ENCODE measurements at regions not wholly inside any gene's neighbourhood (a gene's known extent, or its start where the extent isn't known, plus 50 kb on each side); places are given as distances from the start of the nearest gene placed in this dataset.

GRCh38 chr10:36440539-36440938, 684.9 kb upstream of the ANKRD30A start:
- no peak for TF ChIP-seq CTCF (IDR thresholded peaks at IDR 0.05 in 4 of 5, conservative IDR thresholded peaks at IDR 0.05 in 1 of 5)
- TF ChIP-seq POLR2A (IDR thresholded peaks at IDR 0.05), result no peak
- Histone ChIP-seq H3K36me3 (no peaks in the 10 kb centered on the region), H3K4me1 (no peaks in the 10 kb centered on the region), H3K27me3 (no peaks in the 10 kb centered on the region), H3K9me3 (no peaks in the 10 kb centered on the region), H3K4me3 (no peak overlapping the region), H3K27ac (no peak overlapping the region)
- in situ Hi-C loops (cut with MboI; ENCODE audit: low sequenced_read_pairs in 4 of 4) (no loop called here), intact Hi-C loops (cut with DNase I; ENCODE audit: low total_unique reads) (no loop called here)
- ATAC-seq (no peak), DNase-seq (no peak)

- ATAC-seq (no peak), DNase-seq (no peak)
- in situ Hi-C loops (cut with MboI; ENCODE audit: low sequenced_read_pairs in 4 of 4), result no loop called here
- H3K27ac ChIP-seq, result no peak overlapping the region
- intact Hi-C loops (cut with DNase I; ENCODE audit: low total_unique reads), result no loop called here
- H3K27me3 ChIP-seq, result no peaks in the 10 kb centered on the region
- no peaks in the 10 kb centered on the region for H3K36me3 ChIP-seq
- TF ChIP-seq CTCF (IDR thresholded peaks at IDR 0.05 in 4 of 5, conservative IDR thresholded peaks at IDR 0.05 in 1 of 5) (no peak), POLR2A (IDR thresholded peaks at IDR 0.05) (no peak)
- no peaks in the 10 kb centered on the region for H3K4me1 ChIP-seq
- no peaks in the 10 kb centered on the region for H3K9me3 ChIP-seq
- no peak overlapping the region for H3K4me3 ChIP-seq
Observed at GRCh38 chr10:36437367-36437766, 688.0 kb upstream of the ANKRD30A start.

- in situ Hi-C loops (cut with MboI; ENCODE audit: low sequenced_read_pairs in 4 of 4) (no loop called here), intact Hi-C loops (cut with DNase I; ENCODE audit: low total_unique reads) (no loop called here)
- Histone ChIP-seq H3K4me3 (no peak overlapping the region), H3K27me3 (no peaks in the 10 kb centered on the region), H3K4me1 (no peaks in the 10 kb centered on the region), H3K36me3 (no peaks in the 10 kb centered on the region), H3K9me3 (no peaks in the 10 kb centered on the region), H3K27ac (no peak overlapping the region)
- DNase-seq, result no peak
- ATAC-seq, result no peak
- TF ChIP-seq CTCF (IDR thresholded peaks at IDR 0.05 in 4 of 5, conservative IDR thresholded peaks at IDR 0.05 in 1 of 5), result no peak
- no peak for TF ChIP-seq POLR2A (IDR thresholded peaks at IDR 0.05)
Observed at GRCh38 chr10:36428507-36428906, 696.9 kb upstream of the ANKRD30A start.

GRCh38 chr10:36425131-36425797, 700.1 kb upstream of the ANKRD30A start:
- no peaks in the 10 kb centered on the region for H3K36me3 ChIP-seq
- no peaks in the 10 kb centered on the region for H3K9me3 ChIP-seq
- no peaks in the 10 kb centered on the region for H3K27me3 ChIP-seq
- DNase-seq (no peak), ATAC-seq (no peak)
- H3K27ac ChIP-seq, result no peak overlapping the region
- no peak overlapping the region for H3K4me3 ChIP-seq
- intact Hi-C loops (cut with DNase I; ENCODE audit: low total_unique reads), result no loop called here
- in situ Hi-C loops (cut with MboI; ENCODE audit: low sequenced_read_pairs in 4 of 4), result no loop called here
- TF ChIP-seq CTCF (IDR thresholded peaks at IDR 0.05 in 4 of 5, conservative IDR thresholded peaks at IDR 0.05 in 1 of 5) (no peak), POLR2A (IDR thresholded peaks at IDR 0.05) (no peak)
- no peaks in the 10 kb centered on the region for H3K4me1 ChIP-seq

GRCh38 chr10:36424502-36424901, 700.9 kb upstream of the ANKRD30A start:
- Histone ChIP-seq H3K27me3 (no peaks in the 10 kb centered on the region), H3K4me1 (no peaks in the 10 kb centered on the region), H3K36me3 (no peaks in the 10 kb centered on the region), H3K27ac (no peak overlapping the region), H3K9me3 (no peaks in the 10 kb centered on the region), H3K4me3 (no peak overlapping the region)
- intact Hi-C loops (cut with DNase I; ENCODE audit: low total_unique reads) (no loop called here), in situ Hi-C loops (cut with MboI; ENCODE audit: low sequenced_read_pairs in 4 of 4) (no loop called here)
- no peak for TF ChIP-seq CTCF (IDR thresholded peaks at IDR 0.05 in 4 of 5, conservative IDR thresholded peaks at IDR 0.05 in 1 of 5)
- TF ChIP-seq POLR2A (IDR thresholded peaks at IDR 0.05), result no peak
- DNase-seq, result no peak
- ATAC-seq, result no peak

Data from gastrocnemius medialis (tissue), 4 donors.